HL-60 (cell line): ENCODE measurements at regions not wholly inside any gene's neighbourhood (a gene's known extent, or its start where the extent isn't known, plus 50 kb on each side); places are given as distances from the start of the nearest gene placed in this dataset.
A peak's percentile ranks its signal among the peaks of the same experiment; 100 is the strongest.

Experiments used
- DNase-seq, 2 experiments: peaks; one replicate each; pipeline ENCODE4 v3.0.0-alpha.2; 2010 to 2020; ENCODE audit warnings: low read depth in 1 of 2, low spot score in 1 of 2
- H3K27ac ChIP-seq: fragments of 250-450 bp; sonication (Bioruptor Pico); replicated peaks from 2 replicates; pipeline ENCODE4 v1.5.1; 2020; ENCODE audit warnings: mild to moderate bottlenecking, moderate library complexity
- H3K27me3 ChIP-seq: fragments of 250-450 bp; sonication (Bioruptor Pico); 2 replicates; pipeline ENCODE4 v1.5.1; 2021; ENCODE audit warnings: mild to moderate bottlenecking, moderate library complexity; ENCODE audit not compliant: insufficient read depth, poor library complexity, severe bottlenecking
- H3K4me3 ChIP-seq: replicated peaks from 2 replicates; pipeline ENCODE4 v1.5.1; 2011; ENCODE audit warnings: mild to moderate bottlenecking, control low read depth, low read length; ENCODE audit not compliant: insufficient read depth
- CTCF ChIP-seq: IDR thresholded peaks from one replicate; pipeline ENCODE4 v1.5.1; 2011; ENCODE audit warnings: low read length, control low read depth, inconsistent platforms; ENCODE audit not compliant: insufficient read depth
- GABPA ChIP-seq: IDR thresholded peaks from 2 replicates; pipeline ENCODE4 v1.6.1; 2012; ENCODE audit warnings: low read depth
- POLR2AphosphoS5 ChIP-seq: IDR thresholded peaks from 2 replicates; pipeline ENCODE4 v1.6.1; 2012; ENCODE audit warnings: low read depth
- REST ChIP-seq: IDR thresholded peaks from 2 replicates; pipeline ENCODE4 v1.6.1; 2012; ENCODE audit warnings: low read depth; ENCODE audit not compliant: insufficient replicate concordance
- SPI1 ChIP-seq: IDR thresholded peaks from 2 replicates; pipeline ENCODE4 v1.6.1; 2012; ENCODE audit warnings: low read depth, mild to moderate bottlenecking, borderline replicate concordance

- no peak for DNase-seq
- TF ChIP-seq SPI1 (no peak), CTCF (no peak), POLR2AphosphoS5 (no peak), REST (no peak), GABPA (no peak)
- Histone ChIP-seq H3K4me3 (peak overlapping the region; percentile 42), H3K27me3 (no peaks in the 10 kb centered on the region), H3K27ac (no peak overlapping the region)
Observed at GRCh38 chr7:131105294-131105798, 222.3 kb upstream of the MKLN1 start.

GRCh38 chr7:131105799-131106680 lies 221.6 kb upstream of the MKLN1 start:
- peak overlapping the region; percentile 76 for H3K27ac ChIP-seq
- H3K27me3 ChIP-seq = no peaks in the 10 kb centered on the region
- TF ChIP-seq POLR2AphosphoS5 (no peak; the same call in 1 of the 2 replicates), GABPA (no peak), SPI1 (no peak), REST (no peak), CTCF (no peak)
- H3K4me3 ChIP-seq = peak overlapping the region; percentile 86
- peak; percentile 49 to 69 for DNase-seq

- DNase-seq = no peak
- peak overlapping the region; percentile 86 for H3K4me3 ChIP-seq
- H3K27me3 ChIP-seq = no peaks in the 10 kb centered on the region
- TF ChIP-seq REST = no peak
- no peak for TF ChIP-seq CTCF
- no peak for TF ChIP-seq GABPA
- TF ChIP-seq SPI1 = no peak
- no peak for TF ChIP-seq POLR2AphosphoS5
- peak overlapping the region; percentile 86 for H3K27ac ChIP-seq
Observed at GRCh38 chr7:131106681-131107336, 220.9 kb upstream of the MKLN1 start.
